PC-9 (cell line): ENCODE measurements at regions not wholly inside any gene's neighbourhood (a gene's known extent, or its start where the extent isn't known, plus 50 kb on each side); places are given as distances from the start of the nearest gene placed in this dataset.

Experiments used
- BruUV-seq: library from RNA; stranded (reverse); fragments of 400-500 nt; replicated peaks from 2 replicates; lab custom pipeline; 2021; lab: Mats Ljungman, UMichigan
- CTCF ChIA-PET: fragments of 300-600 bp; sonication (Branson Sonifier 250); formaldehyde crosslinking; loops from one replicate; lab custom pipeline; 2022; ENCODE audit warnings: antibody characterized with exemption; lab: Charles Lee
- POLR2A ChIA-PET: fragments of 300-600 bp; sonication (Branson Sonifier 250); formaldehyde crosslinking; loops from one replicate; lab custom pipeline; 2022; ENCODE audit warnings: antibody characterized with exemption; ENCODE audit not compliant: unreplicated experiment; lab: Charles Lee
- DNase-seq, 2 experiments: peaks; one replicate each; pipeline versions ENCODE4 v3.0.0 to v3.0.0-alpha.2; 2015 to 2022; ENCODE audit warnings: mixed read lengths in 1 of 2
- H2AFZ ChIP-seq: fragments of 200-600 bp; sonication (generic); 2 replicates; pipeline ENCODE4 v1.8.1; 2017; ENCODE audit warnings: antibody characterized with exemption
- H3F3A ChIP-seq: fragments of 200-600 bp; sonication (generic); 2 replicates; pipeline ENCODE4 v1.8.1; 2017; ENCODE audit warnings: antibody characterized with exemption, mild to moderate bottlenecking, low read depth; ENCODE audit not compliant: insufficient read depth
- H3K27ac ChIP-seq: fragments of 200-600 bp; sonication (generic); 2 replicates; pipeline ENCODE4 v1.6.1; 2016; ENCODE audit warnings: mixed run types
- H3K27me3 ChIP-seq: fragments of 200-600 bp; sonication (generic); 2 replicates; pipeline ENCODE4 v1.6.1; 2016; ENCODE audit warnings: low read depth, mixed run types; ENCODE audit not compliant: insufficient read depth
- H3K36me3 ChIP-seq: fragments of 200-600 bp; sonication (generic); 2 replicates; pipeline ENCODE4 v1.6.1; 2016; ENCODE audit warnings: low read depth, mixed run types
- H3K4me1 ChIP-seq: fragments of 200-600 bp; sonication (generic); replicated peaks from 2 replicates; pipeline ENCODE4 v1.6.1; 2016; ENCODE audit warnings: mixed run types; ENCODE audit not compliant: insufficient read depth
- H3K4me2 ChIP-seq: fragments of 200-600 bp; sonication (generic); 2 replicates; pipeline ENCODE4 v1.6.1; 2017; ENCODE audit warnings: mixed run types
- H3K4me3 ChIP-seq: fragments of 200-600 bp; sonication (generic); 2 replicates; pipeline ENCODE4 v1.6.1; 2016; ENCODE audit warnings: mixed run types
- H3K79me2 ChIP-seq: fragments of 200-600 bp; sonication (generic); 2 replicates; pipeline ENCODE4 v1.6.1; 2017; ENCODE audit warnings: low read depth, mixed run types
- H3K9me2 ChIP-seq: fragments of 200-600 bp; sonication (generic); 2 replicates; pipeline ENCODE4 v1.8.1; 2017; ENCODE audit warnings: mild to moderate bottlenecking; ENCODE audit not compliant: insufficient read depth
- H3K9me3 ChIP-seq: fragments of 200-600 bp; sonication (generic); 2 replicates; pipeline ENCODE4 v1.8.1; 2016; ENCODE audit warnings: low read depth; ENCODE audit not compliant: insufficient read depth
- H4K20me1 ChIP-seq: fragments of 200-600 bp; sonication (generic); 2 replicates; pipeline ENCODE4 v1.8.1; 2017; ENCODE audit not compliant: insufficient read depth
- EZH2 ChIP-seq: fragments of 200-600 bp; sonication (generic); IDR thresholded peaks from 2 replicates; pipeline ENCODE4 v1.8.0; 2017; ENCODE audit warnings: antibody characterized with exemption, low read depth
- intact Hi-C: fragments of 100-400 bp; cut with micrococcal nuclease; formaldehyde crosslinking; loops from one replicate; pipeline ENCODE4 v1.10.0; 2022; ENCODE audit not compliant: unreplicated experiment
- TF ChIP-seq, protein P1 (sequence below): fragments of 200-600 bp; sonication (generic); conservative IDR thresholded peaks from 2 replicates; pipeline ENCODE4 v1.6.1; 2017; ENCODE audit warnings: mixed run types, antibody characterized with exemption, mild to moderate bottlenecking, moderate library complexity

DNA sequence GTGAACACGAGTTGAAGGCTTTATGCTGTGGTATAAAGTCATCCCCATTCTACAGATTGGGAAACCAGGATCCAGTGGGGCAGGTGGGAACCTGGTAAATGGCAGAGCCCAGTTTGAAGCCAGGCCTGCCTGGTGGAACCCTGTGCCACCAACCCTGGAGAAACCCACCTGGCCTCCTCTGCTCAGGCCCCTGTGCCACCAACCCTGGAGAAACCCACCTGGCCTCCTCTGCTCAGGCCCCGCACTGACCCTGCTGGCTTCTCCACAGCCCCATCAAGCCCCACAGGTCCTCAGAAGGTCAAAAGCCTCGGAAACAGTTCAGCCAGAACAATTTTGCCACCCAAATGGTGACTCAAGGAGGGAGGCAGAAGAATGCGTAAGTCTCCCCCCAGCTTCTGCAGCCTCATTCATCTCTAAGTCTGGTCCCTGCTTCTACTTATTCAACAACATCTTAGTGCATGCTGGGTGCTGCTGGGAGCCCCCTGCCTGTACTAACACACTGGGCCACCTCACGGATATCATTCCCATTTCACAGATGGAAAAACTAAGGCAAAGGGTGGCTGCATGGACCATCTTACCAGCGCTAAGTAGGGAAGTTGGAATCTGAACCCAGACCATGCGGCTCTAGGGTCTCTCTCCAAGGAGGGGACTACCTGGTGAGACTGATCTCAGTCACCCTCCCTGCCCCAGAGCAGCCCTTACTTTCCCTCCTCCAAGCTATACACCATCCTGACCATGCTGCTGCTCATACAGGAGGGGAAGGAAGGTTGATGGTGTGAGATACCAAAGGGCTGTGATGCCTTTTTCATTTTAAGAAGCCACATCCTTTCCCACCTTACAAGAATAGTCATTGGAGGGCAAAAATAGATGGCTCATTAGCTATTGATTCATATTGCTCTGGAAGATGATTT lies 93.7 kb upstream of the ID2 start:
- H3K4me3 ChIP-seq: no peak overlapping the region
- no peak overlapping the region for H3K4me2 ChIP-seq
- H3K9me2 ChIP-seq: no peaks in the 10 kb centered on the region
- no peak for DNase-seq
- H2AFZ ChIP-seq: no peak overlapping the region
- no peaks in the 10 kb centered on the region for H3K4me1 ChIP-seq
- no TSS peak for BruUV-seq
- peaks cover 87% of the 10 kb centered on the region for H3K27me3 ChIP-seq
- H3K36me3 ChIP-seq: no peaks in the 10 kb centered on the region
- H3K27ac ChIP-seq: no peak overlapping the region
- ChIA-PET POLR2A (no interaction called here), CTCF (no interaction called here)
- TF ChIP-seq EZH2: no peak
- TF ChIP-seq, protein P1, sequence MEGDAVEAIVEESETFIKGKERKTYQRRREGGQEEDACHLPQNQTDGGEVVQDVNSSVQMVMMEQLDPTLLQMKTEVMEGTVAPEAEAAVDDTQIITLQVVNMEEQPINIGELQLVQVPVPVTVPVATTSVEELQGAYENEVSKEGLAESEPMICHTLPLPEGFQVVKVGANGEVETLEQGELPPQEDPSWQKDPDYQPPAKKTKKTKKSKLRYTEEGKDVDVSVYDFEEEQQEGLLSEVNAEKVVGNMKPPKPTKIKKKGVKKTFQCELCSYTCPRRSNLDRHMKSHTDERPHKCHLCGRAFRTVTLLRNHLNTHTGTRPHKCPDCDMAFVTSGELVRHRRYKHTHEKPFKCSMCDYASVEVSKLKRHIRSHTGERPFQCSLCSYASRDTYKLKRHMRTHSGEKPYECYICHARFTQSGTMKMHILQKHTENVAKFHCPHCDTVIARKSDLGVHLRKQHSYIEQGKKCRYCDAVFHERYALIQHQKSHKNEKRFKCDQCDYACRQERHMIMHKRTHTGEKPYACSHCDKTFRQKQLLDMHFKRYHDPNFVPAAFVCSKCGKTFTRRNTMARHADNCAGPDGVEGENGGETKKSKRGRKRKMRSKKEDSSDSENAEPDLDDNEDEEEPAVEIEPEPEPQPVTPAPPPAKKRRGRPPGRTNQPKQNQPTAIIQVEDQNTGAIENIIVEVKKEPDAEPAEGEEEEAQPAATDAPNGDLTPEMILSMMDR: no peak
- no peaks in the 10 kb centered on the region for H3K9me3 ChIP-seq
- no peaks in the 10 kb centered on the region for H3K79me2 ChIP-seq
- intact Hi-C loops: no loop called here
- no peaks in the 10 kb centered on the region for H3F3A ChIP-seq
- H4K20me1 ChIP-seq: peaks cover 6% of the 10 kb centered on the region; the same call in 1 of the 2 replicates

DNA sequence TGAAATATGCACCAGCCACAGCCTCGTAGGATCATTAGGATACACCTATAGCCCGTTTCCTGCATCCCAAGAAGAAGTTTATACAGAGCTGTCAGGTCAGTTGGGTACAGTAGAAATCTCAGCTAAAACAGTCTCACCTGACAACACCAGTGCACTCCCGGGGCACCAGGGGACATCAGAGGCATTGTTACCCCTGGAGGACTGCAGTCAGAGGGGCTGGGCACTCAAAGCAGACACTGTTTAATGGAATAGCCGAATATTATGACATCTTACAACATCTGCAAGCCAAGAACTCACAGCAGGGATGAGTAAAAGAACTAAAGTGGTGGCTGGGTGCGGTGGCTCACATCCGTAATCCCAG lies 93.0 kb upstream of the ID2 start:
- no peaks in the 10 kb centered on the region for H3K9me3 ChIP-seq
- CTCF ChIA-PET: no interaction called here
- no peak overlapping the region for H3K4me2 ChIP-seq
- no peaks in the 10 kb centered on the region for H3K9me2 ChIP-seq
- no peak for TF ChIP-seq EZH2
- TF ChIP-seq, protein P1: no peak
- intact Hi-C loops: no loop called here
- BruUV-seq: no TSS peak
- H3K27me3 ChIP-seq: peaks cover 89% of the 10 kb centered on the region
- H3K27ac ChIP-seq: no peak overlapping the region
- H4K20me1 ChIP-seq: peaks cover 6% of the 10 kb centered on the region; the same call in 1 of the 2 replicates
- no peaks in the 10 kb centered on the region for H3K4me1 ChIP-seq
- no peak for DNase-seq
- H3K36me3 ChIP-seq: no peaks in the 10 kb centered on the region
- no peak overlapping the region for H3K4me3 ChIP-seq
- no peaks in the 10 kb centered on the region for H3K79me2 ChIP-seq
- H2AFZ ChIP-seq: no peak overlapping the region
- no peaks in the 10 kb centered on the region for H3F3A ChIP-seq
- POLR2A ChIA-PET: no interaction called here

DNA sequence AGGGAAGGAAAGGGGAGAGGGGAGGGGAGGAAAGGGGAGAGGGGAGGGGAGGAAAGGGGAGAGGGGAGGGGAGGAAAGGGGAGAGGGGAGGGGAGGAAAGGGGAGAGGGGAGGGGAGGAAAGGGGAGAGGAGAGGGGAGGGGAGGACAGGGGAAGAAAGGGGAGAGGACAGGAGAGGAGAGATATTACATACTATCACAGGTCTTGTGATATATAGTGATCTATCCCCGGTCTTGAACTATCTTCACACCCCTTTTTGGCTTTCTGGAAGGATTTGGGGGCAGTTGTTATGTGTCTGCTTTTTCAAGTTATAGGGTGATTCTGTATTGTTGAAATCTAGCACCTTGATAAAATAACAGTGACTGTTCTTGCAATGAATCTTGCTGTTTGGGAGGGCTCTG lies 92.1 kb upstream of the ID2 start:
- Histone ChIP-seq H3K4me3 (no peak overlapping the region), H3K27me3 (peaks cover 88% of the 10 kb centered on the region), H3K36me3 (no peaks in the 10 kb centered on the region), H3F3A (no peaks in the 10 kb centered on the region), H3K27ac (no peak overlapping the region), H4K20me1 (0 out of 2 replicates have a peak, but pooled peaks cover 6% of the 10 kb centered on the region), H3K9me3 (no peaks in the 10 kb centered on the region), H3K4me1 (no peaks in the 10 kb centered on the region), H3K9me2 (no peaks in the 10 kb centered on the region), H3K79me2 (no peaks in the 10 kb centered on the region), H2AFZ (no peak overlapping the region), H3K4me2 (no peak overlapping the region)
- intact Hi-C loops: no loop called here
- POLR2A ChIA-PET: no interaction called here
- BruUV-seq: no TSS peak
- DNase-seq: no peak
- CTCF ChIA-PET: no interaction called here
- TF ChIP-seq, protein P1: no peak
- TF ChIP-seq EZH2: no peak
